H9 (cell line): ENCODE measurements at regions not wholly inside any gene's neighbourhood (a gene's known extent, or its start where the extent isn't known, plus 50 kb on each side); places are given as distances from the start of the nearest gene placed in this dataset.

Experiments used
- DNase-seq: peaks from one replicate; pipeline ENCODE4 v3.0.0-alpha.2; 2017
- H2AFZ ChIP-seq: one replicate; pipeline ENCODE4 v1.6.1; 2013; ENCODE audit warnings: mild to moderate bottlenecking, low read length, control low read depth, moderate library complexity
- H2AK5ac ChIP-seq: 2 replicates; pipeline ENCODE4 v1.6.1; 2013; ENCODE audit warnings: low read length, control low read depth, mixed read lengths; ENCODE audit not compliant: insufficient read length
- H2BK120ac ChIP-seq: one replicate; pipeline ENCODE4 v1.6.1; 2013; ENCODE audit warnings: low read depth, mild to moderate bottlenecking, low read length, control low read depth, inconsistent platforms; ENCODE audit not compliant: poor library complexity, severe bottlenecking
- H2BK12ac ChIP-seq: 2 replicates; pipeline ENCODE4 v1.6.1; 2013; ENCODE audit warnings: low read length, control low read depth, mixed read lengths, low read depth; ENCODE audit not compliant: insufficient read length
- H2BK15ac ChIP-seq: 2 replicates; pipeline ENCODE4 v1.6.1; 2013; ENCODE audit warnings: low read depth, low read length, control low read depth
- H2BK20ac ChIP-seq: one replicate; pipeline ENCODE4 v1.6.1; 2013; ENCODE audit warnings: low read depth, mild to moderate bottlenecking, low read length, control low read depth, inconsistent platforms; ENCODE audit not compliant: poor library complexity, severe bottlenecking
- H2BK5ac ChIP-seq: 2 replicates; pipeline ENCODE4 v1.6.1; 2013; ENCODE audit warnings: low read length, control low read depth, mixed read lengths; ENCODE audit not compliant: insufficient read length
- H3K14ac ChIP-seq: 2 replicates; pipeline ENCODE4 v1.6.1; 2013; ENCODE audit warnings: low read length, control low read depth; ENCODE audit not compliant: insufficient read depth
- H3K18ac ChIP-seq: 2 replicates; pipeline ENCODE4 v1.6.1; 2013; ENCODE audit warnings: low read depth, mild to moderate bottlenecking, mixed read lengths, low read length, control low read depth; ENCODE audit not compliant: insufficient read length
- H3K23ac ChIP-seq: 2 replicates; pipeline ENCODE4 v1.6.1; 2013; ENCODE audit warnings: low read length, control low read depth, mixed read lengths, low read depth; ENCODE audit not compliant: insufficient read length
- H3K23me2 ChIP-seq: 2 replicates; pipeline ENCODE4 v1.6.1; 2013; ENCODE audit warnings: low read depth, mild to moderate bottlenecking, mixed read lengths, low read length, control low read depth; ENCODE audit not compliant: insufficient read length, poor library complexity, severe bottlenecking
- H3K27ac ChIP-seq: 2 replicates; pipeline ENCODE4 v1.5.1; 2013; ENCODE audit warnings: low read length, control low read depth, mixed read lengths, low read depth; ENCODE audit not compliant: insufficient read length
- H3K27me3 ChIP-seq: 2 replicates; pipeline ENCODE4 v1.6.1; 2013; ENCODE audit warnings: low read length, control low read depth, inconsistent platforms; ENCODE audit not compliant: insufficient read depth
- H3K4ac ChIP-seq: 2 replicates; pipeline ENCODE4 v1.6.1; 2013; ENCODE audit warnings: low read depth, mild to moderate bottlenecking, control low read depth, inconsistent platforms, low read length, moderate library complexity
- H3K4me1 ChIP-seq: 2 replicates; pipeline ENCODE4 v1.6.1; 2013; ENCODE audit warnings: low read length, control low read depth, inconsistent platforms; ENCODE audit not compliant: insufficient read depth
- H3K4me2 ChIP-seq: 2 replicates; pipeline ENCODE4 v1.6.1; 2013; ENCODE audit warnings: low read length, control low read depth, mixed read lengths; ENCODE audit not compliant: insufficient read length, insufficient read depth
- H3K56ac ChIP-seq: 2 replicates; pipeline ENCODE4 v1.6.1; 2013; ENCODE audit warnings: low read depth, mild to moderate bottlenecking, mixed read lengths, low read length, control low read depth; ENCODE audit not compliant: insufficient read length
- H3K79me1 ChIP-seq: 2 replicates; pipeline ENCODE4 v1.6.1; 2013; ENCODE audit warnings: low read depth, mild to moderate bottlenecking, moderate library complexity, low read length, control low read depth, inconsistent platforms; ENCODE audit not compliant: insufficient read depth, poor library complexity, severe bottlenecking
- H3K79me2 ChIP-seq: 2 replicates; pipeline ENCODE4 v1.6.1; 2013; ENCODE audit warnings: low read length, control low read depth, inconsistent platforms; ENCODE audit not compliant: insufficient read depth
- H3K9ac ChIP-seq: 2 replicates; pipeline ENCODE4 v1.6.1; 2013; ENCODE audit warnings: low read length, control low read depth, mixed read lengths; ENCODE audit not compliant: insufficient read length; ENCODE audit errors: extremely low read depth
- H3K9me3 ChIP-seq: one replicate; pipeline ENCODE4 v1.6.1; 2013; ENCODE audit warnings: low read depth, low read length, inconsistent platforms; ENCODE audit not compliant: control insufficient read depth
- H3T11ph ChIP-seq: one replicate; pipeline ENCODE4 v1.6.1; 2013; ENCODE audit warnings: mild to moderate bottlenecking, low read length, control low read depth, inconsistent platforms
- H4K20me1 ChIP-seq: one replicate; pipeline ENCODE4 v1.6.1; 2013; ENCODE audit not compliant: control insufficient read depth, insufficient read length, insufficient read depth
- H4K5ac ChIP-seq: 2 replicates; pipeline ENCODE4 v1.6.1; 2013; ENCODE audit warnings: low read depth, mild to moderate bottlenecking, mixed read lengths, low read length, control low read depth; ENCODE audit not compliant: insufficient read length
- H4K8ac ChIP-seq: replicated peaks from 2 replicates; pipeline ENCODE4 v1.6.1; 2013; ENCODE audit warnings: low read length, control low read depth, mixed read lengths, low read depth; ENCODE audit not compliant: insufficient read length
- H4K91ac ChIP-seq: 2 replicates; pipeline ENCODE4 v1.6.1; 2013; ENCODE audit warnings: low read depth, mild to moderate bottlenecking, moderate library complexity, mixed read lengths, low read length, control low read depth; ENCODE audit not compliant: insufficient read length
- H3K27ac Mint-ChIP-seq, 3 experiments: 2 replicates in 2 of 3; 3 replicates in 1 of 3; pipeline ENCODE4 v1.8.0; 2020 to 2021; ENCODE audit warnings: mixed read lengths in 3 of 3, mild to moderate bottlenecking in 1 of 3, moderate library complexity in 1 of 3
- H3K27me3 Mint-ChIP-seq: 2 replicates; pipeline ENCODE4 v1.8.0; 2021; ENCODE audit warnings: low read depth, mild to moderate bottlenecking, moderate library complexity, mixed read lengths
- H3K36me3 Mint-ChIP-seq, 3 experiments: 2 replicates in 2 of 3; 3 replicates in 1 of 3; pipeline ENCODE4 v1.8.0; 2020 to 2021; ENCODE audit warnings: low read depth in 3 of 3, mixed read lengths in 3 of 3; ENCODE audit not compliant: insufficient read depth in 1 of 3
- H3K4me1 Mint-ChIP-seq, 2 experiments: 2 replicates each; pipeline ENCODE4 v1.8.0; 2020; ENCODE audit warnings: mixed read lengths in 2 of 2
- H3K4me3 Mint-ChIP-seq, 2 experiments: 2 replicates in 1 of 2; 3 replicates in 1 of 2; pipeline ENCODE4 v1.8.0; 2020 to 2021; ENCODE audit warnings: mild to moderate bottlenecking in 2 of 2, mixed read lengths in 2 of 2, moderate library complexity in 1 of 2
- H3K9me3 Mint-ChIP-seq, 2 experiments: 2 replicates in 1 of 2; 3 replicates in 1 of 2; pipeline ENCODE4 v1.8.0; 2020; ENCODE audit warnings: mild to moderate bottlenecking in 2 of 2, mixed read lengths in 2 of 2, moderate library complexity in 1 of 2
- WGBS: extraction: QIAGEN DNeasy Blood & Tissue Kit; methylation state at CpG from one replicate; pipeline ENCODE4 v1.1.7; 2013; ENCODE audit warnings: missing lambda C conversion rate, low lambda C conversion rate, mixed read lengths; ENCODE audit not compliant: insufficient read length; ENCODE audit errors: extremely low coverage; 5-methylcytosine and 5-hydroxymethylcytosine counted together
- TF ChIP-seq, protein P1 (sequence below): fragments of 200-600 bp; sonication (generic); conservative IDR thresholded peaks from 3 replicates; pipeline ENCODE4 v1.8.0; 2021; ENCODE audit warnings: antibody characterized with exemption, mild to moderate bottlenecking

DNA sequence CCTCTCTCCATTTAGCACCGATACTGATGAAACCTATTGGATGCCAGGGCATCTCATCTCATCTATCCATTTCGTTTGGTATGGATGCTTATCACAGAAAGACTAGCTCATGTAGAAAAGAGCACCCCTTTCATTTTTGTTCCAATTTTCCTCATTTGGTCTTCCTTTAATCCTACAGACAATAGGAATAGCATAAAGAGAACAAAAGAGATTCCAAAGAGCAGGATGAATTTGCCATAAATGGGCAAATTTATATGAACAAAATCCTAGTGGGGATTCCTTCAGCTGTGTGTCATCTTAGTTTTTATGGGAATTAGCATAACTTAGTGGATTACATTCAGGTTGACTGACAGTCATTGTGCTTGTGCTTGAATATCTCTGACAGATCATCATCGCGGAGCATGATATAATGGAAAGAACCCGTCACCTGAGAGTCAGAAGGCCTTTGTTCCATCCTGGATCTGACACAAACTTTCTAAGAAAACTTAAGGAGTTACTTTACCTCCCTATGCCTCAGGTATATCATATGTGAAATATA lies 777.5 kb upstream of the ADGRL2 start:
- Mint-ChIP-seq H3K4me1 (peaks cover 3 to 6% of the 10 kb centered on the region in 2 experiments; a peak in 2 of 4 replicates), H3K4me3 (no peak overlapping the region), H3K27ac (no peak overlapping the region), H3K36me3 (peaks cover 0 to 5% (median 2%) of the 10 kb centered on the region in 3 experiments; a peak in 2 of 7 replicates), H3K9me3 (peaks cover 0 to 10% of the 10 kb centered on the region in 2 experiments; a peak in 3 of 5 replicates), H3K27me3 (peaks cover 39% of the 10 kb centered on the region)
- H3K4me1 ChIP-seq: no peaks in the 10 kb centered on the region; the same call in 1 of the 2 replicates
- H3T11ph ChIP-seq: no peak overlapping the region
- H3K79me2 ChIP-seq: no peaks in the 10 kb centered on the region
- H3K56ac ChIP-seq: no peak overlapping the region
- no peak overlapping the region for H2AK5ac ChIP-seq
- TF ChIP-seq, protein P1, sequence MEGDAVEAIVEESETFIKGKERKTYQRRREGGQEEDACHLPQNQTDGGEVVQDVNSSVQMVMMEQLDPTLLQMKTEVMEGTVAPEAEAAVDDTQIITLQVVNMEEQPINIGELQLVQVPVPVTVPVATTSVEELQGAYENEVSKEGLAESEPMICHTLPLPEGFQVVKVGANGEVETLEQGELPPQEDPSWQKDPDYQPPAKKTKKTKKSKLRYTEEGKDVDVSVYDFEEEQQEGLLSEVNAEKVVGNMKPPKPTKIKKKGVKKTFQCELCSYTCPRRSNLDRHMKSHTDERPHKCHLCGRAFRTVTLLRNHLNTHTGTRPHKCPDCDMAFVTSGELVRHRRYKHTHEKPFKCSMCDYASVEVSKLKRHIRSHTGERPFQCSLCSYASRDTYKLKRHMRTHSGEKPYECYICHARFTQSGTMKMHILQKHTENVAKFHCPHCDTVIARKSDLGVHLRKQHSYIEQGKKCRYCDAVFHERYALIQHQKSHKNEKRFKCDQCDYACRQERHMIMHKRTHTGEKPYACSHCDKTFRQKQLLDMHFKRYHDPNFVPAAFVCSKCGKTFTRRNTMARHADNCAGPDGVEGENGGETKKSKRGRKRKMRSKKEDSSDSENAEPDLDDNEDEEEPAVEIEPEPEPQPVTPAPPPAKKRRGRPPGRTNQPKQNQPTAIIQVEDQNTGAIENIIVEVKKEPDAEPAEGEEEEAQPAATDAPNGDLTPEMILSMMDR: no peak
- no peak overlapping the region for H3K18ac ChIP-seq
- peaks cover 4% of the 10 kb centered on the region; the same call in 1 of the 2 replicates for H3K27me3 ChIP-seq
- H3K4ac ChIP-seq: no peak overlapping the region
- no peak overlapping the region for H2BK5ac ChIP-seq
- no peak for DNase-seq
- H4K20me1 ChIP-seq: no peaks in the 10 kb centered on the region
- H2AFZ ChIP-seq: no peak overlapping the region
- H4K8ac ChIP-seq: no peak overlapping the region
- H3K9ac ChIP-seq: no peak overlapping the region
- no peak overlapping the region for H3K23ac ChIP-seq
- H2BK20ac ChIP-seq: no peak overlapping the region
- H3K27ac ChIP-seq: no peak overlapping the region
- no peak overlapping the region for H2BK15ac ChIP-seq
- no peaks in the 10 kb centered on the region for H3K23me2 ChIP-seq
- H3K14ac ChIP-seq: no peak overlapping the region
- no peak overlapping the region for H4K5ac ChIP-seq
- no CpG with 5 or more reads among the region's 5 CpGs for WGBS
- no peaks in the 10 kb centered on the region for H3K9me3 ChIP-seq
- no peak overlapping the region for H2BK120ac ChIP-seq
- H3K4me2 ChIP-seq: no peak overlapping the region
- H3K79me1 ChIP-seq: no peaks in the 10 kb centered on the region
- no peak overlapping the region for H4K91ac ChIP-seq
- no peak overlapping the region for H2BK12ac ChIP-seq
